Parathyroid adenoma (tissue), 2 donors: ENCODE measurements at regions not wholly inside any gene's neighbourhood (a gene's known extent, or its start where the extent isn't known, plus 50 kb on each side); places are given as distances from the start of the nearest gene placed in this dataset.

ENCODE experiments used
- H2AFZ ChIP-seq: fragments of 300-600 bp; sonication (generic); one replicate; pipeline ENCODE4 v1.7.0; 2017; ENCODE audit warnings: antibody characterized with exemption, mild to moderate bottlenecking
- H3K27ac ChIP-seq: fragments of 300-600 bp; sonication (generic); one replicate; pipeline ENCODE4 v1.7.0; 2017
- H3K27me3 ChIP-seq: fragments of 300-600 bp; sonication (generic); one replicate; pipeline ENCODE4 v1.7.0; 2017; ENCODE audit warnings: low read length; ENCODE audit not compliant: control insufficient read depth, insufficient read depth
- H3K36me3 ChIP-seq: fragments of 300-600 bp; sonication (generic); one replicate; pipeline ENCODE4 v1.7.0; 2017; ENCODE audit warnings: low read length; ENCODE audit not compliant: control insufficient read depth, insufficient read depth
- H3K4me1 ChIP-seq: fragments of 300-600 bp; sonication (generic); one replicate; pipeline ENCODE4 v1.7.0; 2017; ENCODE audit warnings: control low read depth
- H3K4me2 ChIP-seq: fragments of 300-600 bp; sonication (generic); one replicate; pipeline ENCODE4 v1.7.0; 2017; ENCODE audit warnings: low read length
- H3K4me3 ChIP-seq: fragments of 300-600 bp; sonication (generic); one replicate; pipeline ENCODE4 v1.7.0; 2017; ENCODE audit warnings: low read depth, low read length
- H3K79me2 ChIP-seq: fragments of 300-600 bp; sonication (generic); one replicate; pipeline ENCODE4 v1.7.0; 2017; ENCODE audit warnings: control low read depth
- H3K9ac ChIP-seq: fragments of 300-600 bp; sonication (generic); one replicate; pipeline ENCODE4 v1.7.0; 2017; ENCODE audit warnings: mild to moderate bottlenecking
- H3K9me3 ChIP-seq: fragments of 300-600 bp; sonication (generic); one replicate; pipeline ENCODE4 v1.7.0; 2017; ENCODE audit warnings: low read length; ENCODE audit not compliant: control insufficient read depth
- TF ChIP-seq, protein P1 (sequence below): fragments of 300-600 bp; sonication (generic); IDR thresholded peaks from one replicate; pipeline ENCODE4 v1.7.0; 2017; ENCODE audit warnings: antibody characterized with exemption, mild to moderate bottlenecking
- donor health status: primary hyperparathyroidism.

DNA sequence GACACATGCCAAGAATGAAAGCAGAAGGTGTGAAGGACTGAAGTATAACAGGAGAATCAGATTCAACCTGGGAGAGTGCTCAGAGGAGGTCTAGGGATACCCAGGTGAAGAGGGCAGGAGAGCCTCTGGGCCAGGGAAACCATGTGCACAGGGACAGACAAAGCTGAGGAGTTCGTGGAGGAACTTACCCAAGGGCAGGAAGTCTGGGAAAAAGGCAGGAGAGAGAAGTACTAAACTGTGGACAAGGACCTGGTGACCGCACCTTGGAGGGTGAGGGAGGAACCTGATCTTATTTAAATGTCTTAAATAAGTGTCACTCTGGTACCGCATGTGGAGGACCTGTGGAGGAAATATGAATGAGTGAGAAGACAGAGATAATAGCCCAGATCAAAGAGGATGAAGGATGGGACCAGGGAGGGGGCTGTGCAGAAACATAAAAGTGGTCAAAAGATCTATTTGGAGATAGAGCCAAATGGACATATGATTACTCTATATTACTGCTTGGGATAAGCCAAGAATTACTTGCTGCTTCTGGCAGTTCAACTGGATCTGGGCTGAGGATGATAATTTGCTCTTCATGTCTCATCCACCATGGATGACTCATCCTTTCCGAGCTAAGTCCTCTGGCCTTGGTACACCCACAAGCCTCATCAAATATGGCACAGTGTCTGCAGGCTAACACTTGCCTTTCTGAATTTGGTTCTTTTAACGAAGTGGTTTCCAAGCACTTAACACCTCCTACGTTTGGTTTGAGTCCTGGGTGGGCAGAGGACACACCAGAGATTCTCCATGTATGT, 116.9 kb upstream of the NMNAT3 start:
- Histone ChIP-seq H3K4me3 (no peak overlapping the region), H3K27ac (no peak overlapping the region), H3K36me3 (no peaks in the 10 kb centered on the region), H3K4me2 (no peak overlapping the region), H3K4me1 (no peaks in the 10 kb centered on the region), H3K79me2 (no peaks in the 10 kb centered on the region), H3K9me3 (no peaks in the 10 kb centered on the region), H3K9ac (no peak overlapping the region), H3K27me3 (no peaks in the 10 kb centered on the region), H2AFZ (no peak overlapping the region)
- TF ChIP-seq, protein P1, sequence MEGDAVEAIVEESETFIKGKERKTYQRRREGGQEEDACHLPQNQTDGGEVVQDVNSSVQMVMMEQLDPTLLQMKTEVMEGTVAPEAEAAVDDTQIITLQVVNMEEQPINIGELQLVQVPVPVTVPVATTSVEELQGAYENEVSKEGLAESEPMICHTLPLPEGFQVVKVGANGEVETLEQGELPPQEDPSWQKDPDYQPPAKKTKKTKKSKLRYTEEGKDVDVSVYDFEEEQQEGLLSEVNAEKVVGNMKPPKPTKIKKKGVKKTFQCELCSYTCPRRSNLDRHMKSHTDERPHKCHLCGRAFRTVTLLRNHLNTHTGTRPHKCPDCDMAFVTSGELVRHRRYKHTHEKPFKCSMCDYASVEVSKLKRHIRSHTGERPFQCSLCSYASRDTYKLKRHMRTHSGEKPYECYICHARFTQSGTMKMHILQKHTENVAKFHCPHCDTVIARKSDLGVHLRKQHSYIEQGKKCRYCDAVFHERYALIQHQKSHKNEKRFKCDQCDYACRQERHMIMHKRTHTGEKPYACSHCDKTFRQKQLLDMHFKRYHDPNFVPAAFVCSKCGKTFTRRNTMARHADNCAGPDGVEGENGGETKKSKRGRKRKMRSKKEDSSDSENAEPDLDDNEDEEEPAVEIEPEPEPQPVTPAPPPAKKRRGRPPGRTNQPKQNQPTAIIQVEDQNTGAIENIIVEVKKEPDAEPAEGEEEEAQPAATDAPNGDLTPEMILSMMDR, result no peak

DNA sequence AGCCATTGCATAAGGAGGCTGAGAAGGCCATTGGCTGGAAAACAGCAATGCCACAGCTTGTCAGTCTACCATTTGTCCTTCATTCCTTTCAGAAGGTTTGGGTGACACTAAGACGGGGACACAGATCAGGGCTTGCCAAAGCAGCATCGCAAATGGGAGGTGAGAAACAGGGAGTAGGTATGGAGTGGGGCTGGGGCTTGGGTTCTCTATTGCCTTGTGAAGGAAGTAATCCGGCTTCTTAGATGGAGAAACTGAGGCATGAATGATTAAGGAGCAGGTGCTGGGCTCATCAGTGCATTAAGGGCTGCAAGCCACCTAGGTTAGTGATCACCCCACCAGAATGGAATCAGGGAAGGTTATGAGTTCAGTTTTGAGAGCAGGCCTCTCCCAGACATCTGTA, 115.6 kb upstream of the NMNAT3 start:
- Histone ChIP-seq H3K4me1 (no peaks in the 10 kb centered on the region), H3K36me3 (no peaks in the 10 kb centered on the region), H3K27me3 (no peaks in the 10 kb centered on the region), H3K4me2 (no peak overlapping the region), H2AFZ (no peak overlapping the region), H3K79me2 (no peaks in the 10 kb centered on the region), H3K9ac (no peak overlapping the region), H3K27ac (no peak overlapping the region), H3K9me3 (no peaks in the 10 kb centered on the region), H3K4me3 (no peak overlapping the region)
- TF ChIP-seq, protein P1, result no peak

DNA sequence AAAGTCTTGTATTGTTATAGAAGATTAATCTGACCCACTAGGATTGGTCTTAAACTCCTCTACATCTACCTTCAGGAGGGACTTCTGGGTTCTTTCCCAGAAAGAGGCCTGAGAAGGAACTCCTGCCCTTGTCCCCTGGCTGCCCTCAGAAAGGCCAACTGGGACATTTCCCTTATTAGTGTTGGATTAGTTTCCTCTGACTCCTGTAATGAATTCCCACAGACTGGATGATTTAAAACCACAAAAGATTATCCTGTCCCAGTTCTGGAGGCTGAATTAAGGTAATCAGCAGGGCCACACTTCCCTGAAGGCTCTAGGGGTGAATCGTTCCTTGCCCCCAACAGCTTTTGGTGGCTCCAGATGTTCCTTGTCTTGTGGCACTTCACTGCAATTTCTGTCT, 102.8 kb upstream of the NMNAT3 start:
- H3K36me3 ChIP-seq, result no peaks in the 10 kb centered on the region
- no peaks in the 10 kb centered on the region for H3K27me3 ChIP-seq
- no peak overlapping the region for H3K4me2 ChIP-seq
- H3K9ac ChIP-seq, result no peak overlapping the region
- H3K4me1 ChIP-seq, result no peaks in the 10 kb centered on the region
- TF ChIP-seq, protein P1, result no peak
- H2AFZ ChIP-seq, result no peak overlapping the region
- no peaks in the 10 kb centered on the region for H3K9me3 ChIP-seq
- H3K4me3 ChIP-seq, result no peak overlapping the region
- H3K79me2 ChIP-seq, result no peaks in the 10 kb centered on the region
- H3K27ac ChIP-seq, result no peak overlapping the region

DNA sequence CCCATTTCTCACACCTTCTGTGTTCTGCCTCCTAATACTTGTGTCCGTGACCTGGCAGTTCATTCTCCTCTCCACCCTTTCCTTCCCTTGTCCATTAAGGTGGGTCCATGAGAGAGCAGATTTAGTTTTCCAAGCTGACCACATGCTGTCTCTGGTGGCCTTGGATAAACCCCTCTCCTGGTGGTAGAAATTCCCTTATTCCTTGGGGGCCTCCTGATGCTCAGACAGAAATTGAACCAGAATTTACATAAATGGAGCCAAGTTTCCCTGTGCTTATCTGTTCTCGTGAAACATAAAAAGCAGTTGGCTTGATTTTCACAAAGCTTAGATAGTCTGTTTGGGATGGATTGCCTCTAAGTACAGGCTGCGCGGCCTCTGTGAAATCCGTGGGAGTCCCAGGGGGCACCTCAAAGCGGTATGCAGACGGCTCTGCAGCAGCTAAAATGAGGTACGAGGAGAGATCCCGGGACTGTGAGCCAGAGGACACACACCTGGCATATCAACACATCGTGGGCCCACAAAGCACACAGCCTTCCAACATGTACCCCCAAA, 101.0 kb upstream of the NMNAT3 start:
- TF ChIP-seq, protein P1, result no peak
- H3K27me3 ChIP-seq, result no peaks in the 10 kb centered on the region
- no peak overlapping the region for H3K9ac ChIP-seq
- H3K27ac ChIP-seq, result no peak overlapping the region
- H3K79me2 ChIP-seq, result no peaks in the 10 kb centered on the region
- no peaks in the 10 kb centered on the region for H3K4me1 ChIP-seq
- H3K9me3 ChIP-seq, result no peaks in the 10 kb centered on the region
- no peaks in the 10 kb centered on the region for H3K36me3 ChIP-seq
- no peak overlapping the region for H2AFZ ChIP-seq
- no peak overlapping the region for H3K4me2 ChIP-seq
- no peak overlapping the region for H3K4me3 ChIP-seq
